ENCODE measurements at regions not wholly inside any gene's neighbourhood (a gene's known extent, or its start where the extent isn't known, plus 50 kb on each side); places are given as distances from the start of the nearest gene placed in this dataset.

DNA sequence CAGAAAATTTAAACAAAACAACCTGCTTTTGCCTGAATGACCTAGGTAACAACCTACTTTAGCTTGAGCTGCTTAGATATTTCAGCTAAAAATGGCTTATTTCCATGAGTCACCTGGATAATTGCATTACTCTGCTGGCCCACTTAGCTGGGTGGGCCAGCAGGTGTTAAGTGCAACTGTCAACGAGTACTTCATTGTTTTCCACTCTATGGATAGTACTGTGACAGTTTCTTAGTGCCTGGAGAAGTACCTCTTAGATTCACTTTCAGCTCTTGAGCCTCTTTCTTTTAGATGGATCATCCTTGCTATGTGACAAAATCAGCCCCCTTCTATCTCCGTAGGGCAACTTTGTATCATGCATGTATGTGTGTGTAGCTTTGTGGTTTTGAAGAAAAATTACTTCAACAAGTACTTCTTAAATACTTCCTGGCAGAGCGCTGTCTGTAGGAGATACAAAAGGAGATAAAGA lies 368.2 kb upstream of the ATP2B1 start:
- ATAC-seq = no peak
- intact Hi-C loops (cut with DNase I) = no loop called here

DNA sequence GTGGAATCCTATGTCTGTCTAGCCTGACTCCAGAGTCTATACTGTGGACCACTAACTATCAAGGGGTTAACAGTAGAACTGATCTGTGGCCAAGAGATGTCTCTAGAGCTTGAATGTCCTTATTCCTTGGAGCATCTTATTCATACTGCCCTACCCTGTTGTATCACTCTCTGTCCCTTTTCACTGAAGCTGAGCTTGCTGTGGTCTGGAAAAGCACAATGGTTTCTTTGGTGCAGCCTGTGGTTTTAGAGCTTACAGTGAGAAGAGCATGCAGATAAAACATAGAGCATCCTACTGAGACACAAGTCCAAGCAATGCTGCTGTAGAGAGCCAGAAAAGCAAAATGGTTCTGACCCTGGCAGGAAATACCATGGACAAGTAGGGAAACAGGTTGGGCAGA lies 367.0 kb upstream of the ATP2B1 start:
- no peaks in the 10 kb centered on the region for H3K4me1 ChIP-seq (ENCODE audit: control insufficient read depth, insufficient read depth, low read length)
- no peaks in the 10 kb centered on the region for H3K27me3 ChIP-seq (ENCODE audit: control insufficient read depth, insufficient read depth)
- intact Hi-C loops (cut with DNase I) = no loop called here
- ATAC-seq = no peak
- no peak overlapping the region for H3K27ac ChIP-seq (ENCODE audit: low read length)
- no peak overlapping the region for H3K4me3 ChIP-seq (ENCODE audit: low read length)
- DNase-seq = no peak
- no peaks in the 10 kb centered on the region for H3K9me3 ChIP-seq (ENCODE audit: control insufficient read depth, low read length)

More for the DNA sequence above, 368.2 kb upstream of the ATP2B1 start:
- no peaks in the 10 kb centered on the region for H3K9me3 ChIP-seq (ENCODE audit: control insufficient read depth, low read length)
- no peak for DNase-seq
- H3K4me1 ChIP-seq (ENCODE audit: control insufficient read depth, insufficient read depth, low read length) = no peaks in the 10 kb centered on the region
- WGBS = 64% methylated on average over 3 of the region's 3 CpGs
- H3K27ac ChIP-seq (ENCODE audit: low read length) = no peak overlapping the region
- H3K27me3 ChIP-seq (ENCODE audit: control insufficient read depth, insufficient read depth) = no peaks in the 10 kb centered on the region
- H3K4me3 ChIP-seq (ENCODE audit: low read length) = no peak overlapping the region

DNA sequence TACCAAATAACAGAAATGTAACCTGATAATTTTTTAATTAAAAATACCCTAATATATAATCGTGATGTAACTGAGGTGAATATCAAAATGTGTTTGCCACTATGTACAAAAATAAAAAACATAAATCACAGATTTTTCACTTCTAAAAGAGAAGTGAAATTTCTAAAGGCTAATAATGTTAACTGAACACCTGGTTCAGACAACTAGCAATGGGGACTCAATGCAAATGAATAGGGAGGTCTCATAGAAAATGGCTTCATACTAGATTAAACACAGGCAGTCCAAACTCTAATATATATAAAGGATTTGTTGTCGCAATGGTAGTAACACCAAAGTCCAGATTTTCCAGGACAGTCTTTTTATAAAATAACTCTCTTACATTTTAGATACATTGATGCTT lies 365.4 kb upstream of the ATP2B1 start:
- Histone ChIP-seq H3K27ac (ENCODE audit: low read length) (no peak overlapping the region), H3K4me3 (ENCODE audit: low read length) (no peak overlapping the region), H3K9me3 (ENCODE audit: control insufficient read depth, low read length) (no peaks in the 10 kb centered on the region), H3K4me1 (ENCODE audit: control insufficient read depth, insufficient read depth, low read length) (no peaks in the 10 kb centered on the region), H3K27me3 (ENCODE audit: control insufficient read depth, insufficient read depth) (no peaks in the 10 kb centered on the region)
- DNase-seq (no peak), ATAC-seq (no peak)
- intact Hi-C loops (cut with DNase I) = no loop called here
- 93% methylated on average over 2 of the region's 2 CpGs for WGBS

DNA sequence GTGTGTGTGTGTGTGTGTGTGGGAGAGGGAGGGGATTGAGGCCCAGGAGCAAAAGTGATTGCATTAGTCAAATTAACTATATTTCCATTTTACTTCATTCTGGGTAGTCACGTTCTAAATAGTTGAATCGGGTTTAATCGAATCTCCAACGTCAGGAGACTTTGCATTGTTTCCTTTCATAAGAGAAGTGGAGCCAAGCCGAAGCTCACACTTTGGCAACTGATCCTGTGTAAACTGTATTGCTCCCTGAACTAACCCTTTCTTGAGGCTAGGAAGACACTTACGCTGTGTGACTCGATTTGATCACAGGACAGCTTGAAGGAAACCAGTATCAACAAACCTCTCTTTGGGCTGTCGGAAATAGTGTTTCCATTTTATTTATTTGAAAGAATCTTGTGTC lies 363.4 kb upstream of the ATP2B1 start:
- no peak for DNase-seq
- no peaks in the 10 kb centered on the region for H3K4me1 ChIP-seq (ENCODE audit: control insufficient read depth, insufficient read depth, low read length)
- intact Hi-C loops (cut with DNase I) = no loop called here

DNA sequence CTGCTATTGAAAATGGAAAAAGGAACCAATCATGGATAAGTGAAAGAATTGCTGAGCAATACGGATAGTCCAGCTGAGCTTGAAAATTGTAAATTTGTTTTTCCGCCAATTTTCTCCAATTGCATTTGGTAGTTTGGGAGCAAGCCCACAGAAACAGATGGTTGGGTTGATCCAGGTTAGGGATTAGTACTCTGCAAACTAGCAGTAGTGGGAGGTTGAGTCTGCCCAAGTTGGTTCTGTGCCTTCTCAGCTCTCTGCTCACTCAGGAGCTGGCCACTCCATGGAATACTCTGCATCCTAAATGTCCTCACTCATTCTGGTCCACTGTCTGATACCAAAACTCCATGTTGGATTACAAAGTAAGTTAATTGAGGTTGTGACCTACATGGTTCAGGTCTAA lies 361.1 kb upstream of the ATP2B1 start:
- H3K27ac ChIP-seq (ENCODE audit: low read length) = no peak overlapping the region
- H3K4me3 ChIP-seq (ENCODE audit: low read length) = no peak overlapping the region
- DNase-seq = no peak
- H3K27me3 ChIP-seq (ENCODE audit: control insufficient read depth, insufficient read depth) = no peaks in the 10 kb centered on the region
- ATAC-seq = no peak
- intact Hi-C loops (cut with DNase I) = no loop called here
- no peaks in the 10 kb centered on the region for H3K4me1 ChIP-seq (ENCODE audit: control insufficient read depth, insufficient read depth, low read length)
- no peaks in the 10 kb centered on the region for H3K9me3 ChIP-seq (ENCODE audit: control insufficient read depth, low read length)
- WGBS = 96% methylated on average over 2 of the region's 2 CpGs

More for the DNA sequence above, 363.4 kb upstream of the ATP2B1 start:
- ATAC-seq = no peak
- Histone ChIP-seq H3K27me3 (ENCODE audit: control insufficient read depth, insufficient read depth) (no peaks in the 10 kb centered on the region), H3K4me3 (ENCODE audit: low read length) (no peak overlapping the region), H3K9me3 (ENCODE audit: control insufficient read depth, low read length) (no peaks in the 10 kb centered on the region), H3K27ac (ENCODE audit: low read length) (no peak overlapping the region)
- WGBS = 65% methylated on average over 8 of the region's 8 CpGs

DNA sequence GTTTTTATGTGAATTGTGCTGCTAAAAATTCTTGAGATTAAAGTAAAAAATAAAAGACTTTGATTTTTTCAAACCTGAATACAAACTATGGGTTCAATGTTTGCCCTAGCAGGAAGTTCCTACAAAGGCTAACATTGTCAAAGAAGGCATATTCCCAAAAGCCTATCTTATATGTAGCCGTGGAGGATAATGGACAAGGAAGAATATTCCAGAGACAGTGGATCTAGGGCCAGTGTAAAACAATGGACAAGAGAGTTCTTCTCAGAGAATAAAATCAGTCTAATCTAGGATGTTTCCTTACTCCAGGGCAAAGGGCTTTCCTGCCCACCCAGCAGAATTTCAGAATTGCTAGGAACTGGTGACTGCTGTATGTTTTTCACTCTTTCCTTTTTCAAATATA lies 359.2 kb upstream of the ATP2B1 start:
- intact Hi-C loops (cut with DNase I) = no loop called here
- DNase-seq = no peak
- H3K9me3 ChIP-seq (ENCODE audit: control insufficient read depth, low read length) = no peaks in the 10 kb centered on the region
- H3K27ac ChIP-seq (ENCODE audit: low read length) = no peak overlapping the region
- no peaks in the 10 kb centered on the region for H3K27me3 ChIP-seq (ENCODE audit: control insufficient read depth, insufficient read depth)
- no peak for ATAC-seq
- WGBS = 74% methylated on average over 1 of the region's 1 CpG
- H3K4me1 ChIP-seq (ENCODE audit: control insufficient read depth, insufficient read depth, low read length) = no peaks in the 10 kb centered on the region
- H3K4me3 ChIP-seq (ENCODE audit: low read length) = no peak overlapping the region

DNA sequence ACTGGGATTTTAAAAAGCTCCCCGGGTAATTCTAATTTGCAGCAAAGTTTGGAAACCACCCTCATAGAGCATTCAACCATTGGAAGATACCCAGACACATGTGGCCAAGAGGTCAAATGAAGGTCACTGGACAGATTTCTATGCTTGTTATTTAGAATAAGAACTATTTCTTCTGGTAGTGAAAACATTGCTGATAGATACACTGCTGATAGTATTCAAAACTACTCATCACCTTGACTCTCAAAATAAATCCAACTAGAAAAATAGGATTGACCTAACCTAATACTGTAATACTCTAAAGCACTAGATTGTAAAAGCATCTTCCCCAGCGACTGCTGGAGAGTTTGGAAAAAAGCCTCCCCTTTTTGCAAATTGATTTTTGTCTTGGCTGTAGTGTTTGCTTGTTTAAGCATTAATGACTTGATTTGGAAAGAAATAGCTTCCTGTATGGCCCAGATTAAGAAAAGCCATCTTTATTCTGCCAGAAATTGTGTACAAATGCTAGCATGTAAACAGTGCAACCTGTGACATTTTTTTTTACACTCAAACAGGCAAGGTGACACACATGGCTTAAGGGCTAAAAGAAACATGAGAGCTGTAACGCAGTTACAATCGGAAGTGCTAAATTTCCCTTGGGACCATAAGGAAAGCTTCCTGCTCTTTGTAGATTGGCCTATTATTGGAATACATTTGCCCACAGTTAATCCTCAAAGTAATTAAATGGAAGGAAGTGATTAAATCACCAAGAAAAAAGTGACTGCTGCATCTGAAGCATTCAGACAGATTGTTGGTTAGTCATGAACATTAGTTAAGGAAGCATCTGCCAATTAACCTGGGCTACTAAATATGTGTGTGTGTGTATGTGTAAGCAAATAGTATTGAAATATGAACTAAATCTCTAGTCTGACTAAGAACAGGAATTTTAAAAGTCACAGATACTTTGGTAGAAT lies 356.5 kb upstream of the ATP2B1 start:
- no peak for DNase-seq
- no peaks in the 10 kb centered on the region for H3K27me3 ChIP-seq (ENCODE audit: control insufficient read depth, insufficient read depth)
- WGBS = 37% methylated on average over 4 of the region's 4 CpGs
- intact Hi-C loops (cut with DNase I) = no loop called here
- H3K4me1 ChIP-seq (ENCODE audit: control insufficient read depth, insufficient read depth, low read length) = no peaks in the 10 kb centered on the region
- no peak overlapping the region for H3K4me3 ChIP-seq (ENCODE audit: low read length)
- H3K27ac ChIP-seq (ENCODE audit: low read length) = no peak overlapping the region
- ATAC-seq = no peak
- H3K9me3 ChIP-seq (ENCODE audit: control insufficient read depth, low read length) = no peaks in the 10 kb centered on the region

DNA sequence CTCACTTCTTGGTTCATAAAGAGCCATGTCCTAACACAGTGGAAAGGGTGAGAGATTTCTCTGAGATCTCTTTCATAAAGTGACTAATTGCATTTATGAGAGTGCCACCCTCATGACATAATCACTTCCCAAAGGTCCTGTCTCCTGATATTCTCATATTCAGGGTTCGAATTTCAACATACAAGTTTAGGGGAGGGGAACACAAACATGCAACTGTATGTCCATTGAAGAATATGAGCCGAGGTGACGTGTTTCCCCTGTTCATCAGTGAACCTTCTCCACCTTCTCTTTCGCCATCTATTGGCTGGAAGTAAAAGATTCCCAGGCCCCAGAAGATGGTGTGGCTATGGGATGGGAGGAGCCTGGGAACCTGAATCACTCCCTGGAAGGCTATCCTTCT lies 354.2 kb upstream of the ATP2B1 start:
- DNase-seq (no peak), ATAC-seq (no peak)
- H3K27me3 ChIP-seq (ENCODE audit: control insufficient read depth, insufficient read depth) = no peaks in the 10 kb centered on the region
- no peak overlapping the region for H3K27ac ChIP-seq (ENCODE audit: low read length)
- intact Hi-C loops (cut with DNase I) = no loop called here
- no peaks in the 10 kb centered on the region for H3K9me3 ChIP-seq (ENCODE audit: control insufficient read depth, low read length)
- no peak overlapping the region for H3K4me3 ChIP-seq (ENCODE audit: low read length)
- no peaks in the 10 kb centered on the region for H3K4me1 ChIP-seq (ENCODE audit: control insufficient read depth, insufficient read depth, low read length)
- 80% methylated on average over 4 of the region's 4 CpGs for WGBS

DNA sequence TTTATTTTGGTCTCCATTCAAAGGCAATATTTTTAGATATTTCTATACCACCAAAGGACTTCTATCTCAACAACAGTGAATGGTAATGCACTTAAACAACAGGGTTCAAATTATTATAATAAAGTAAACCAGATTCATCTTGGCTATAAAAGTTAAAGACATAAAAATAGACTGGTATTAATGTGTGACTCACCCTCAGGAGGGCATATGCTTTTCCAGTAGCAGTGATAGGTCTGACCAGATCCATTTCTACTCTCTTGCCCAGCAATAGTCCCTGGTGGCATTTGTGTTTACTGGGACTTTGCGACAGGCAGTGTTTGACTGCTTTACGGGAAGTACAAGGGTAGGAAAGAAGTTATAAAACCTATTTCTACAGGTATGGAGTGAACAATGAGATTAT lies 353.2 kb upstream of the ATP2B1 start:
- intact Hi-C loops (cut with DNase I) = no loop called here
- ATAC-seq = no peak
- 96% methylated on average over 2 of the region's 2 CpGs for WGBS
- H3K27ac ChIP-seq (ENCODE audit: low read length) = no peak overlapping the region
- no peaks in the 10 kb centered on the region for H3K9me3 ChIP-seq (ENCODE audit: control insufficient read depth, low read length)
- H3K4me1 ChIP-seq (ENCODE audit: control insufficient read depth, insufficient read depth, low read length) = no peaks in the 10 kb centered on the region
- H3K27me3 ChIP-seq (ENCODE audit: control insufficient read depth, insufficient read depth) = no peaks in the 10 kb centered on the region
- H3K4me3 ChIP-seq (ENCODE audit: low read length) = no peak overlapping the region
- no peak for DNase-seq

DNA sequence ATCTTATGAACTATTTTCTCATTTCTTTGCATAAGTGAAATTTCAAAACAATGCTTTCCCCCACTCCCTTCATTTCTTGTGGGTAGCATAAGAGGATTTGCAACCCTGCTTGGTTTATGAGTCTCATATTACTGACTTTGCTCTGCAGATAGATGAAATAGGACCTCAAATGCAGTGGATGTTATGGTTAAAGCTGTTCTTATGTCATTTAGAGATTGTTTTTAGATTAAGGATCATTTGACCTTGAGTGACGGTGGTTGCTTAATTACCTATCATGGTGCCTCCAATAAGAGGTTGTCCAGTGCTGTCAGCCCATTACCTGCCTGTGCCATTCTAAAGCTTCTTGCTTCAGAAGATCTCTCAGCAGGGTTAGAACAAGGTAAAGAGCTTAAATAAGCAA lies 351.4 kb upstream of the ATP2B1 start:
- H3K9me3 ChIP-seq (ENCODE audit: control insufficient read depth, low read length) = no peaks in the 10 kb centered on the region
- ATAC-seq = no peak
- DNase-seq = no peak
- WGBS = 97% methylated on average over 1 of the region's 1 CpG
- intact Hi-C loops (cut with DNase I) = no loop called here
- no peak overlapping the region for H3K27ac ChIP-seq (ENCODE audit: low read length)
- no peak overlapping the region for H3K4me3 ChIP-seq (ENCODE audit: low read length)
- H3K27me3 ChIP-seq (ENCODE audit: control insufficient read depth, insufficient read depth) = no peaks in the 10 kb centered on the region
- no peaks in the 10 kb centered on the region for H3K4me1 ChIP-seq (ENCODE audit: control insufficient read depth, insufficient read depth, low read length)

DNA sequence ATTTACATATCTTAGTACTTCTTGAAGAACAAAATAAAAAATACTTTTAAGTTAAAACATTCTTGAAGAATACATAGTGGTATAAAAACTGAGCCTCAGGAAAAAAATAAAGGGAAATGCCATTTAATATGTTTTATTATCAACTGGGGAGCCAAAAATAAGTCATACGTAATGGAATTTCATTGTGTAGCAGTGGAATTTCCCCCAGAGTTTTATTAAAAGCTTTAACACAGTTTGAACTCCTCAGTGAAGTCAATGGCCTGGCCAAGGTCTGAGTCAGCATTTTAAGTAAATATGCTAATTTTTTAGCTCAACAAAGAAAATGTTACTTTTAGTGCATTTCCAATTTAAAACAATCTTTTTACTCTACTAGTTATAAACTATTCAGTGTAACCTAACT lies 350.1 kb upstream of the ATP2B1 start:
- Histone ChIP-seq H3K9me3 (ENCODE audit: control insufficient read depth, low read length) (no peaks in the 10 kb centered on the region), H3K27ac (ENCODE audit: low read length) (no peak overlapping the region), H3K4me1 (ENCODE audit: control insufficient read depth, insufficient read depth, low read length) (no peaks in the 10 kb centered on the region), H3K27me3 (ENCODE audit: control insufficient read depth, insufficient read depth) (no peaks in the 10 kb centered on the region), H3K4me3 (ENCODE audit: low read length) (no peak overlapping the region)
- ATAC-seq = no peak
- WGBS = 36% methylated on average over 1 of the region's 1 CpG
- intact Hi-C loops (cut with DNase I) = no loop called here
- DNase-seq = no peak

DNA sequence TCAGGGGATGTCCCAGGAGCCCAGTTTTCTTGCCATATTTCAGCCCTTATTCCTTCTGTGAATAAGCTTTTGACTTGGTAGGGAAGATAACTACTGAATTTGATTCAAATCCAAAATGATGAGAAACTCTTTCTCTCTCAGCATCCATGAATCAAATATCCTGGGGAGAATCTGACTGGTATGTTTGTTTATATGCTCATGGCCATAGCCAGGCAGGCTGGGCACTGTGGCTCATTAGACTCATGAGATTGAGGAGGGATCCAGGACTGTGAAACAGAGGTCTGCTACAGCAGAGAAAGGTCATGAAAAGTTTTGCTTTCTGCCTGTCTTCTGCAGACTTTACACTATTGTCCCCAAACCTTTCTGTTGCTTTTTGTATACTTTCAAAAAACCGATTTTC lies 346.4 kb upstream of the ATP2B1 start:
- 93% methylated on average over 1 of the region's 1 CpG for WGBS
- Histone ChIP-seq H3K4me3 (ENCODE audit: low read length) (no peak overlapping the region), H3K4me1 (ENCODE audit: control insufficient read depth, insufficient read depth, low read length) (no peaks in the 10 kb centered on the region), H3K9me3 (ENCODE audit: control insufficient read depth, low read length) (no peaks in the 10 kb centered on the region), H3K27me3 (ENCODE audit: control insufficient read depth, insufficient read depth) (no peaks in the 10 kb centered on the region), H3K27ac (ENCODE audit: low read length) (no peak overlapping the region)
- DNase-seq = no peak
- intact Hi-C loops (cut with DNase I) = no loop called here
- ATAC-seq = no peak
